Kasumi-1 (cell line): ENCODE measurements at regions not wholly inside any gene's neighbourhood (a gene's known extent, or its start where the extent isn't known, plus 50 kb on each side); places are given as distances from the start of the nearest gene placed in this dataset.

Experiments used
- DNase-seq, 2 experiments: peaks; one replicate each; lab custom pipeline; 2025; lab: John Stamatoyannopoulos, UW

- DNase-seq = no peak
Observed at GRCh38 chr19:34109596-34109995, 62.7 kb upstream of the LSM14A start.

- no peak for DNase-seq
Observed at GRCh38 chr19:34118879-34119748, 53.2 kb upstream of the LSM14A start.

GRCh38 chr19:34120141-34120540, 52.2 kb upstream of the LSM14A start:
- no peak for DNase-seq

- peak; percentile 63 to 78 for DNase-seq
Observed at GRCh38 chr19:34120846-34121639, 51.3 kb upstream of the LSM14A start.
